Prostate gland (tissue), 2 donors: ENCODE measurements at regions not wholly inside any gene's neighbourhood (a gene's known extent, or its start where the extent isn't known, plus 50 kb on each side); places are given as distances from the start of the nearest gene placed in this dataset.

ENCODE experiments used
- DNase-seq: peaks from one replicate; pipeline ENCODE4 v3.0.0-alpha.2; 2019; ENCODE audit warnings: low spot score
- H3K27ac ChIP-seq, 2 donors: fragments of 200-600 bp; sonication (generic); 2 replicates each; pipeline ENCODE4 v1.5.1; 2017 to 2019
- H3K27me3 ChIP-seq: fragments of 200-600 bp; sonication (generic); replicated peaks from 2 replicates; pipeline ENCODE4 v1.5.1; 2019; ENCODE audit not compliant: insufficient read depth
- H3K36me3 ChIP-seq, 2 donors: fragments of 200-600 bp; sonication (generic); 1 replicate in 1 of 2; 2 replicates in 1 of 2; pipeline versions ENCODE4 v1.5.1 to v1.8.1; 2017 to 2019
- H3K4me1 ChIP-seq: fragments of 200-600 bp; sonication (generic); replicated peaks from 2 replicates; pipeline ENCODE4 v1.5.1; 2019
- H3K4me3 ChIP-seq, 2 donors: fragments of 200-600 bp; sonication (generic); 2 replicates each; pipeline ENCODE4 v1.5.1; 2017 to 2019
- H3K9me3 ChIP-seq: fragments of 200-600 bp; sonication (generic); 2 replicates; pipeline ENCODE4 v1.5.1; 2017
- POLR2A ChIP-seq: fragments of 450-650 bp; IDR thresholded peaks from one replicate; pipeline ENCODE4 v1.6.1; 2016; ENCODE audit warnings: antibody characterized with exemption, mild to moderate bottlenecking
- POLR2AphosphoS5 ChIP-seq: sonication (generic); formaldehyde crosslinking; IDR thresholded peaks from one replicate; pipeline ENCODE4 v1.6.1; 2017; ENCODE audit warnings: antibody characterized with exemption
- WGBS: methylation state at CpG from one replicate; pipeline ENCODE4 v1.1.5; 2018; 5-methylcytosine and 5-hydroxymethylcytosine counted together
- intact Hi-C: fragments of 100-400 bp; cut with DNase I; formaldehyde crosslinking; loops from one replicate; pipeline ENCODE4 v1.14.2; 2022
- TF ChIP-seq, protein P1 (sequence below), 4 experiments: fragments of 200-600 bp in 2 of 4; fragments of 450-650 bp in 2 of 4; sonication (generic) in 2 of 4; IDR thresholded peaks; 1 replicate in 3 of 4; 2 replicates in 1 of 4; pipeline ENCODE4 v1.5.1; 2016 to 2019; ENCODE audit warnings: antibody characterized with exemption in 4 of 4, mild to moderate bottlenecking in 2 of 4, moderate library complexity in 2 of 4

- no peaks in the 10 kb centered on the region for H3K9me3 ChIP-seq
- no peak overlapping the region for H3K27ac ChIP-seq
Measured at GRCh38 chr1:116262207-116262994, 110.6 kb upstream of the ATP1A1 start.

DNA sequence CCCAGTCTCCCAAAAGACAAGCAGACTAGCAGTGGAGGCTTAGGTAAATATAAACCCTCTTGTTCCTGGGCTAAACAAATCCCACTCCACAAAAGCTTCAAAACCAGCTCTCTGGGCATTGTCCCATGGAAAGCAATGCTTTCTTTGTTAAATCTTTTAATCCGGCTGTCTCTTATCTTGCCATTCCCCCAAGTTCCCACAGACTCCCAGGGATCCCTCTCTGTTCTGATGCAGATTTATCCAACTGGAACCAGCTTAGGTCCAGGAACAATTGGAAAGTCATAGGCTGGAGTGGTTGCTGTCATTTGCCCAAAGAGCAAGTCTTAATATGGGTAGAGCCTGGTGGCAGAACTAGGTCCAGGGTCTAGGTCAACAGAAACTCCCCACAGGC, 110.1 kb upstream of the ATP1A1 start:
- Histone ChIP-seq H3K36me3 (no peaks in the 10 kb centered on the region), H3K27ac (no peak overlapping the region), H3K27me3 (no peaks in the 10 kb centered on the region), H3K4me3 (no peak overlapping the region), H3K9me3 (no peaks in the 10 kb centered on the region), H3K4me1 (no peaks in the 10 kb centered on the region)
- 68% methylated on average over 1 of the region's 1 CpG for WGBS
- no peak for DNase-seq
- TF ChIP-seq POLR2A (no peak), POLR2AphosphoS5 (no peak)
- TF ChIP-seq, protein P1, sequence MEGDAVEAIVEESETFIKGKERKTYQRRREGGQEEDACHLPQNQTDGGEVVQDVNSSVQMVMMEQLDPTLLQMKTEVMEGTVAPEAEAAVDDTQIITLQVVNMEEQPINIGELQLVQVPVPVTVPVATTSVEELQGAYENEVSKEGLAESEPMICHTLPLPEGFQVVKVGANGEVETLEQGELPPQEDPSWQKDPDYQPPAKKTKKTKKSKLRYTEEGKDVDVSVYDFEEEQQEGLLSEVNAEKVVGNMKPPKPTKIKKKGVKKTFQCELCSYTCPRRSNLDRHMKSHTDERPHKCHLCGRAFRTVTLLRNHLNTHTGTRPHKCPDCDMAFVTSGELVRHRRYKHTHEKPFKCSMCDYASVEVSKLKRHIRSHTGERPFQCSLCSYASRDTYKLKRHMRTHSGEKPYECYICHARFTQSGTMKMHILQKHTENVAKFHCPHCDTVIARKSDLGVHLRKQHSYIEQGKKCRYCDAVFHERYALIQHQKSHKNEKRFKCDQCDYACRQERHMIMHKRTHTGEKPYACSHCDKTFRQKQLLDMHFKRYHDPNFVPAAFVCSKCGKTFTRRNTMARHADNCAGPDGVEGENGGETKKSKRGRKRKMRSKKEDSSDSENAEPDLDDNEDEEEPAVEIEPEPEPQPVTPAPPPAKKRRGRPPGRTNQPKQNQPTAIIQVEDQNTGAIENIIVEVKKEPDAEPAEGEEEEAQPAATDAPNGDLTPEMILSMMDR (IDR thresholded peaks at IDR 0.05): no peak
- intact Hi-C loops: no loop called here

More at GRCh38 chr1:116262207-116262994, 110.6 kb upstream of the ATP1A1 start:
- no peak for DNase-seq
- TF ChIP-seq POLR2A (no peak), POLR2AphosphoS5 (no peak)
- TF ChIP-seq, protein P1 (IDR thresholded peaks at IDR 0.05): no peak
- Histone ChIP-seq H3K4me3 (no peak overlapping the region), H3K27me3 (no peaks in the 10 kb centered on the region), H3K36me3 (no peaks in the 10 kb centered on the region), H3K4me1 (no peaks in the 10 kb centered on the region)
- 67% methylated on average over 8 of the region's 8 CpGs for WGBS
- intact Hi-C loops: no loop called here

GRCh38 chr1:116265931-116266863, 106.8 kb upstream of the ATP1A1 start:
- TF ChIP-seq, protein P1 (IDR thresholded peaks at IDR 0.05): no peak
- no peak for TF ChIP-seq POLR2A
- no peak for TF ChIP-seq POLR2AphosphoS5
- Histone ChIP-seq H3K9me3 (no peaks in the 10 kb centered on the region), H3K27ac (no peak overlapping the region), H3K27me3 (no peaks in the 10 kb centered on the region), H3K4me1 (no peaks in the 10 kb centered on the region), H3K36me3 (no peaks in the 10 kb centered on the region), H3K4me3 (no peak overlapping the region)
- intact Hi-C loops: no loop called here
- DNase-seq: no peak
- 93% methylated on average over 6 of the region's 6 CpGs for WGBS

DNA sequence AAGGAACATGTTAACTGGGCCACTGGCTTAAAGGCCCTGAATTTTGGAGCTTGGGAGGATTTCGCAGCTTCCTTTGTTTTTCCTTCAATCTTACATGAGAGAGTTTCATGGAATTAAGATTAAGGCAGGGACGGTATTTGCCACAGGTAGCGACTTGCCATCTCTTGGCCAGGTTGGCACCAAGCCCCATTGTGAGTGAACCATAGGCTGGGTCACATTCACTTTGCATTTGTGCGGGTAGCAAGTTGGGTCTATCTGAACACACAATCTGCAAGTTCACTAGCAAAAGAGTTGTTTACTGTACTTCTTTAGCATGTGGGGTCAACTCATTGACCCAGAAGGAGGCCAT, 106.2 kb upstream of the ATP1A1 start:
- Histone ChIP-seq H3K27me3 (no peaks in the 10 kb centered on the region), H3K4me1 (no peaks in the 10 kb centered on the region), H3K27ac (no peak overlapping the region), H3K9me3 (no peaks in the 10 kb centered on the region), H3K36me3 (no peaks in the 10 kb centered on the region), H3K4me3 (no peak overlapping the region)
- 67% methylated on average over 4 of the region's 4 CpGs for WGBS
- intact Hi-C loops: no loop called here
- TF ChIP-seq POLR2A (no peak), POLR2AphosphoS5 (no peak)
- TF ChIP-seq, protein P1 (IDR thresholded peaks at IDR 0.05): no peak
- no peak for DNase-seq
